Putamen (tissue), 1 donor: ENCODE measurements at regions not wholly inside any gene's neighbourhood (a gene's known extent, or its start where the extent isn't known, plus 50 kb on each side); places are given as distances from the start of the nearest gene placed in this dataset.
"Not testable (repeated sequence)": the region's sequence is repeated elsewhere in the genome, so short reads cannot be mapped to it uniquely, and the experiment has no call there.

ENCODE experiments used
- DNase-seq: peaks from one replicate; pipeline ENCODE4 v3.0.0-alpha.2; 2016; ENCODE audit warnings: low spot score

- DNase-seq, result no peak
These were observed 79.6 kb upstream of the KLF4 start for GRCh38 chr9:107569174-107569573.

DNA sequence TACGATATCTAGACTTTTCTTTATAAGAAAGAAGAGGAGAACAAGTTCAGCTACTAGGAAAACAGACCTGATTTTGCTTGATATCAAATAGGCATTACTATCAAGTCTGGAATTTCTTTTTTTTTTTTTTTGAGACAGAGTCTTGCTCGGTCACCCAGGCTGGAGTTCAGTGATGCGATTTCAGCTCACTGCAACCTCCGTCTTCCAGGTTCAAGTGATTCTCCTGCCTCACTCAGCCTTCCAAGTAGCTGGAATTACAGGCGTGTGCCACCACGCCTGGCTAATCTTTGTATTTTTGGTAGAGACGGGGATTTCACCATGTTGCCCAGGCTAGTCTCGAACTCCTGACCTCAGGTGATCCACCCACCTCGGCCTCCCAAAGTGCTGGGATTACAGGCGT is 78.8 kb upstream of the KLF4 start:
- not testable (repeated sequence) for DNase-seq

GRCh38 chr9:107567462-107567861 is 77.9 kb upstream of the KLF4 start:
- DNase-seq, result no peak

GRCh38 chr9:107566611-107567061 is 77.1 kb upstream of the KLF4 start:
- no peak for DNase-seq

DNA sequence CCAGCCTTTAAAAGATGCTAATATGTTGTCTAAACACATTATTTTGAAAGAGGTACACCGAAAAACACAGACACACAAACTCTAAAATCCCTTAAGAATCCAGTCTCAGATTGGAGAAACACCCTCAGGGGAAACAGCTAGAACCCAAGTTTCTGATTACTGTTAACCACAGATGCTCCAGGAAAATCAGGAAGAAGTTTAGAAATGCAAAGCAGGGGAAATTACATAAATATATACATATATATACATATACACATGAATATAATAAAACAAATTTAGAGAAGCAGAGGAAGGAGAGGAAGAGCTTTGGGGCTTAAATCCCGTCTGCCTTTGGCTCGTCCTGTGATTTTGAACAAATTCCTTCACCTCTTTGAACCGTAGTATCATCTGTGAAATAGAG is 73.2 kb upstream of the KLF4 start:
- no peak for DNase-seq

DNA sequence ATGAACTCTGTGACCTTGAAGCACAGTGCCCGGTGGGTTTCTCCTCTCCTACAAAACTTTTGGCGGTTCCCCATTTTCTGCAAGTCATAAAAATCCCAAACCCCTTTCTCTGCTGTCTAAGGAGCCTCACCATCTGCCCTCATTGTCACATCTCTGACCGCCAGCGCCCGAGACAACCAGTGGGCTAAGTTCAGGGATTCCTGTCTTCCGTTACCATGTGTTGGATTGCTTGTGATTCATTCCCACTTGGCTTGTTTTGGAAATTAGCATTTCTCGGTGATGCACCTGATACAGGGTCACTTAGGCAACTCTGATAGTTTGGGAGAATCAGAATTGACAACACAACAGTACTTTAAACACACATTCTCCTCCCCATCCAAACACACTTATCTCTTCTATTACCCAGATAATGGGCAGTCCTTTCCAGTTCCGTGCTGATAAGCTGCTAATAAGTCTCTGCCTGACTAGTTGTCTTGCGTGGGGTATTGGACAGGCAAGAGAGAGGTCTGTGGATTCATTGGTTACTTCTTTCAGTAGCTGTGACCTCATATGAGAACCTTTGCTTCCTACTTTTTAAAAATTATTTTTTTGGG is 70.0 kb upstream of the KLF4 start:
- DNase-seq, result no peak

DNA sequence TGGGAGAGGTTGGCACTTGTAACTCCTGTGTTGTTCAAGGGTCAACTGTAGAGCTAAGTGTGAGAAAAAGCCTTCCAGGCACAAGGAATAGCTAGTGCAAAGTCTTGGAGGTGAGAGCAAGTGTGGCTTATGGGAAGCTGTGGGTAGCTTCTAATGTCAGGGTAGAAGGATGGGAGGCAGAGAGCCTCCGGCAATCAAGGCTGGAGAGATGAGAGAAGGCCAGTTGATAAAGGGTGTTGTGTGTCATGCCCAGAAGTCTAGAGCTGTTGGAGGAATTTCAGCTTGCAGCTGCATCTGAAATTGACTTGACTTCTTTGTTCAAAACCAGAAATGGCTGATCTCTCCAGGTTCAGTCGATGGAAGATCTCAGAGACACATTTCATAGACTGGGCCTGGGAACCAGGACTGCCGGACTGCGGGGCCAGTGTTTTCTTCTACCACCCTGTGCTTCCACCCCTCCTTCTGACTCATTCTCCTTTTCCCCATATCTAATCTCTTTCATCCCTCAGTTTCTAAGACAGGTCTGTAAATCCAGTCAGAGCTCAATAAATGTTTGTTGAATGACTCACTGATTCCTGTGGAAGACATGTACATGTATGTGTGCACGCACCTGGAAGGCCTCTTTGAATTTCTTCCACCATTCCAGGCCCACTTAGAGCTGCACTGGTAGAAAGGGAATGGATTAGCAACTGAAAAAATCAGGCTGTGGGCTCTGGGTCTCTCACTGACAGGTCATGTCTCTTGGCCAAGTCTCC is 67.8 kb upstream of the KLF4 start:
- DNase-seq, result no peak

DNA sequence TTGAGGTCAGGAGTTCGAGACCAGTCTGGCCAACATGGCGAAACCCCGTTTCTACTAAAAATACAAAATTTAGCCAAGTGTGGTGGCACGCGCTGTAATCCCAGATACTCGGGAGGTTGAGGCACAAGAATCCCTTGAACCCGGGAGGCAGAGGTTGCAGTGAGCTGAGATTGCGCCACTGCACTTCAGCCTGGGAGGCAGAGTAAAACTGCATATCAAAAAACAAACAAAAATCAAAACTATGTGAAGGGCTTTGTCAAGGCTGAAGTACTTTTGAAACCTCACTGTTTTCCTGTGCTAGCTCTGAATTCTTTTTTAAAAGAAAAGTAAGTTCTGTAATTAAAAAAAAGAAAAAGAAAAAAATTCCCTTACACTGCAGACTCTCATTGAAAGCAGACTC is 65.1 kb upstream of the KLF4 start:
- no peak for DNase-seq

- no peak for DNase-seq
These were observed 59.0 kb upstream of the KLF4 start for GRCh38 chr9:107548298-107549142.

GRCh38 chr9:107547772-107548297 is 58.3 kb upstream of the KLF4 start:
- DNase-seq, result no peak

- DNase-seq, result no peak
These were observed 57.7 kb upstream of the KLF4 start for GRCh38 chr9:107547303-107547702.

GRCh38 chr9:107546859-107547258 is 57.3 kb upstream of the KLF4 start:
- no peak for DNase-seq

DNA sequence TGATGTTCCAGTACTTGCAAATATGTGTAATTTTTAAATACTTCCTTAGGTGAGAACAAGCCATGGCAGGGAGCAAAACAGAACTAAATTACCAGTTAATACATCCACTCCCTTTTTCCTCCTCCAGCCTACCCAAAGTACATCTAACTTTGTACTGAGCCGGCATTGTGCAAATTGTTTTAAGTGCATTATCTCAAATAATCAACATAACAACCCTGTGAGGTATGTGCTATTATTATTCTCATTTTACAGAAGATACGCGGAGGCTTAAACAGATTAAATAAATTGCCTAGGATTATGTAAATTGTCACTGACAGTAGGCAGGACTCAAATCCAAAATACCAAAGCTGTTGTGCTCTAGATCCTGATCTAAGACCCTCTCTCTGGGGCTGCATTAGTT is 55.5 kb upstream of the KLF4 start:
- no peak for DNase-seq

DNA sequence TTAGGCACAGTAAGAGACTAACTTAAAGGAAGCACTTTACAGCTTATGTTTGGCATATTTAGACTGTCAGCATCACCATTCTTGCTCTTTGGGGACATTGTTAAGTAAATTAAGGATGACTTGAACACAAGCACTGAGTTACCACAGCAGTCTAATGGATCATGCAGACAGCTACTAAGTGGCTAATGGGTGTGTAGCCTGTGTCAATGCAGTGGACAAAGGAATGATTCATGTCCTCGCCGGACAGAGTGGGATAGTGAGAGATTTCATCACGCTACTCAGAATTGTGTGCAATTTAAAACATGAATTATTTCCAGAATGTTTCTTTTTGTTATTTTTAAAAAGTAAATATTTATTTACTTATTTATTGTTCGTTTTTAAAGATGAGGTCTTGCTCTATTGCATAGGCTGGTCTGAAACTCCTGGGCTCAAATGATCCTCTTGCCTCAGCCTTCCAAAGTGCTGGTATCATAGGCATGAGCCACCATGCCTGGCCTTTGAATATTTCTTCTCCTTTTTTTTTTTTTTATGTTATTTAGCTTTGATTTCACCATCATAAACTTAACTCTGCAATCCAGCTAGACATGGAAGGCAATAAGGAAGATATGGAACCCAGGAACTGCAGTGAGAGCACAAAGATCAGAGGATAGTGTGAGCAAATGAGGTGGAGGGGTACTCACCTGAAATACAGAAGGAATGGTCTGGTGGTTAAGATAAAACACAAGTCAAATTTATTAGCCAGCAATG is 53.0 kb upstream of the KLF4 start:
- DNase-seq, result no peak

DNA sequence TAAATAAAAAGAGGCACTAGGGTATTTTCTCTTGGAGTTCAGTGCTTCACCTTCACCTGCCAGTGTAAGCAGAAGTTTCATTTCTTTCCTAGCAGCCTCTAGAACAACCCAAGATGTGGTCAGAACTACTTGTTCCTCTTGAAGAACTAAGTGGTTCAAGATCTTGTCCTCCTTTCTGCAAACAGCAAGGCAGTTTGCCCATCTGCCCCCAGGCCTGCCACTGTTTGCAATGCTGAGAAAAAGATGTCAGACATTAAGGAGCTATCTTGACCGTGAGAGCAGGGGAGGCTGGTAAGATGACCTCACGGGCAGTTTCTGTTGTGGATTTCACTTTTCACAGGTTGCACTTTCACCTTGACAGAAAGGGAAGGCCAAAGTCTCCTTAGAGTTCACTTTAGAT is 52.0 kb upstream of the KLF4 start:
- DNase-seq, result no peak

GRCh38 chr9:107540164-107540561 is 50.6 kb upstream of the KLF4 start:
- no peak for DNase-seq

DNA sequence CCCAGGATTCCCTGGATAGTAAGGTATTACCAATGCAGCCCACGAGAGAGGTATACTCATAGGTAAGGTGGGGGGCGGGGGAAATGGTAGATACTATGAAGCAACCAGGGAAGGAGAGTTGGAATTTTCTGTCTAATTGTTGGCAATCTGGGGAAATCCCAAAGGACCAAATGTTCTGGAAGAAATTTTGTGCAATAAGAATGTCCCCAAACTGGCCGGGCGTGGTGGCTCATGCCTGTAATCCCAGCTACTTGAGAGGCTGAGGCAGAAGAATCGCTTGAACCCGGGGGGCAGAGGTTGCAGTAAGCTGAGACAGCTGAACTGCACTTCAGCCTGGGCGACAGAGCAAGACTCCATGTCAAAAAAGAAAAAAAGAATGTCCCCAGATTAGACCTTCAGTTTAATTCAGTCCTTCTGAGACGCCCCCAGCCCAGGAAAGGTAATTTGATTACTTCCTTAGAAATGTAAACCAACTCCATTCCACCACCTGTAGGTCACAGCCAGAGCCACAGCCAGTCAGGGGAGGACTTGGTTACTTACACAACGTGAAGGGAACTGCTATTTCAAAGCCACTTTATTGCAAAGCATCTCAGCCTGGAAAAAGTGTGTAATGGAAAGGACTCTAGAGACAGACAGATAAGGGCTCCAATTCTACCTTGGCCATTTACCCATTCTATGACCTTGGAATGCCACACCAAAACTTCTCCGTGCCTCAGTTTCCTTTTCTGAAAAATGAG is 50.0 kb upstream of the KLF4 start:
- no peak for DNase-seq
